Neural cell (in vitro differentiated cells): ENCODE measurements at regions not wholly inside any gene's neighbourhood (a gene's known extent, or its start where the extent isn't known, plus 50 kb on each side); places are given as distances from the start of the nearest gene placed in this dataset.

ENCODE experiments used
- H2AFZ ChIP-seq: fragments of 200-600, 300-800 bp; sonication (generic), shearing (Covaris generic); 2 replicates; pipeline ENCODE4 v1.6.0; 2014; ENCODE audit warnings: low read depth, mild to moderate bottlenecking, antibody characterized with exemption, low read length, moderate library complexity
- H3F3A ChIP-seq: fragments of 200-600 bp; shearing (Covaris generic); 2 replicates; pipeline ENCODE4 v1.6.1; 2016; ENCODE audit warnings: mild to moderate bottlenecking, moderate library complexity, mixed read lengths, antibody characterized with exemption, low read length; ENCODE audit not compliant: insufficient read depth, poor library complexity, severe bottlenecking
- H3K27ac ChIP-seq: fragments of 200-600, 300-800 bp; sonication (generic), shearing (Covaris generic); 2 replicates; pipeline ENCODE4 v1.5.1; 2014; ENCODE audit warnings: mild to moderate bottlenecking, low read length, moderate library complexity
- H3K27me3 ChIP-seq: fragments of 300-800, 200-600 bp; sonication (generic), shearing (Covaris generic); 2 replicates; pipeline ENCODE4 v1.6.0; 2014; ENCODE audit warnings: mild to moderate bottlenecking, low read depth, low read length, moderate library complexity; ENCODE audit not compliant: insufficient read depth
- H3K36me3 ChIP-seq: fragments of 300-800, 200-600 bp; sonication (generic), shearing (Covaris generic); 2 replicates; pipeline ENCODE4 v1.5.1; 2014; ENCODE audit warnings: mild to moderate bottlenecking, antibody characterized with exemption, low read length, moderate library complexity; ENCODE audit not compliant: insufficient read depth
- H3K4me2 ChIP-seq: fragments of 300-800, 200-600 bp; sonication (generic), shearing (Covaris generic); 2 replicates; pipeline ENCODE4 v1.6.0; 2014; ENCODE audit warnings: mild to moderate bottlenecking, low read length
- H3K4me3 ChIP-seq: fragments of 300-800, 200-600 bp; sonication (generic), shearing (Covaris generic); 2 replicates; pipeline ENCODE4 v1.5.1; 2014; ENCODE audit warnings: mild to moderate bottlenecking, low read length, moderate library complexity
- H3K79me2 ChIP-seq: fragments of 200-600 bp; shearing (Covaris generic); replicated peaks from 2 replicates; pipeline ENCODE4 v1.6.0; 2014; ENCODE audit warnings: mild to moderate bottlenecking, low read length, moderate library complexity; ENCODE audit not compliant: insufficient read depth
- H3K9ac ChIP-seq: fragments of 300-800, 200-600 bp; sonication (generic), shearing (Covaris generic); 2 replicates; pipeline ENCODE4 v1.6.1; 2016; ENCODE audit warnings: mild to moderate bottlenecking, low read length, mixed read lengths
- H3K9me2 ChIP-seq: fragments of 200-600 bp; shearing (Covaris generic); 2 replicates; pipeline ENCODE4 v1.6.1; 2016; ENCODE audit warnings: mild to moderate bottlenecking, low read length, mixed read lengths; ENCODE audit not compliant: insufficient read depth
- H3K9me3 ChIP-seq: fragments of 200-600, 300-800 bp; sonication (generic), shearing (Covaris generic); 2 replicates; pipeline ENCODE4 v1.6.1; 2016; ENCODE audit warnings: mild to moderate bottlenecking, mixed run types, low read length, moderate library complexity, mixed read lengths
- H4K20me1 ChIP-seq: fragments of 200-600 bp; shearing (Covaris generic); 2 replicates; pipeline ENCODE4 v1.6.1; 2016; ENCODE audit warnings: mild to moderate bottlenecking, mixed run types; ENCODE audit not compliant: insufficient read depth
- EP300 ChIP-seq: fragments of 450-650 bp; conservative IDR thresholded peaks from 2 replicates; pipeline ENCODE4 v1.6.1; 2014; ENCODE audit warnings: antibody characterized with exemption, mild to moderate bottlenecking, moderate library complexity; ENCODE audit not compliant: poor library complexity, severe bottlenecking
- EZH2 ChIP-seq: fragments of 200-600, 300-800 bp; shearing (Covaris generic), sonication (generic); IDR thresholded peaks from 2 replicates; pipeline ENCODE4 v1.6.1; 2014; ENCODE audit warnings: antibody characterized with exemption, low read length, borderline replicate concordance, mild to moderate bottlenecking; ENCODE audit not compliant: insufficient read depth, poor library complexity, severe bottlenecking
- MXI1 ChIP-seq: fragments of 450-650 bp; conservative IDR thresholded peaks from 2 replicates; pipeline ENCODE4 v1.6.1; 2014; ENCODE audit warnings: antibody characterized with exemption, mild to moderate bottlenecking; ENCODE audit not compliant: poor library complexity, severe bottlenecking
- POLR2AphosphoS5 ChIP-seq: IDR thresholded peaks from 2 replicates; pipeline ENCODE4 v1.6.1; 2012
- RAD21 ChIP-seq: fragments of 450-650 bp; conservative IDR thresholded peaks from 2 replicates; pipeline ENCODE4 v1.6.1; 2014; ENCODE audit warnings: antibody characterized with exemption, mild to moderate bottlenecking, moderate library complexity
- SMC3 ChIP-seq: fragments of 450-650 bp; conservative IDR thresholded peaks from 2 replicates; pipeline ENCODE4 v1.6.1; 2014; ENCODE audit warnings: antibody characterized with exemption, mild to moderate bottlenecking, moderate library complexity; ENCODE audit not compliant: poor library complexity
- TAF1 ChIP-seq: IDR thresholded peaks from 2 replicates; pipeline ENCODE4 v1.6.1; 2012; ENCODE audit warnings: low read depth
- TF ChIP-seq, protein P1 (sequence below): fragments of 450-650 bp; IDR thresholded peaks from 2 replicates; pipeline ENCODE4 v1.5.1; 2014; ENCODE audit warnings: antibody characterized with exemption, mild to moderate bottlenecking, moderate library complexity; ENCODE audit not compliant: poor library complexity, severe bottlenecking
- TF ChIP-seq, protein P2 (sequence below): IDR thresholded peaks from 2 replicates; pipeline ENCODE4 v1.6.1; 2012; ENCODE audit warnings: borderline replicate concordance

DNA sequence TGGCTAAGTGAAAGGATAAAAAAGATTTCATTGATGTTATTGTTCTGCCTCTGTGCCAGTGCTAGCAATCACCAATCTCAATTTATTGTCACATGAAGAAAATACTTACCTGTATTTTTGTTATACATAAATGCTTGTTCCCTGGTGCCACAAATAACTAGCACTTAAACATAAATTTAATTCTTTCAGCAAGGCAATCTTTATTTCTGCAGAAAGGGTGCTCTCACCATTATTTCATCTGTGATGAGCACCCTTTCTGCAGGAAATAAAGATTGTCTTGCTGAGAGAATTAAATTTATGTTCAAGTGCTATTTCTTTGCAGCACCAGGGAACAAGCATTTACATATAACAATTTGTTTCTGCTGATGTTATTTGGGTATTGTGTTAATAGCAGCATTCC lies 87.2 kb downstream of the DIRAS3 start:
- no peaks in the 10 kb centered on the region for H3K79me2 ChIP-seq
- no peaks in the 10 kb centered on the region for H4K20me1 ChIP-seq
- H3K36me3 ChIP-seq, result no peaks in the 10 kb centered on the region
- H2AFZ ChIP-seq, result no peak overlapping the region
- no peak overlapping the region for H3K4me3 ChIP-seq
- no peak overlapping the region for H3K4me2 ChIP-seq
- H3F3A ChIP-seq, result no peaks in the 10 kb centered on the region
- no peak overlapping the region for H3K27ac ChIP-seq
- H3K9ac ChIP-seq, result no peak overlapping the region
- H3K9me2 ChIP-seq, result no peaks in the 10 kb centered on the region
- H3K27me3 ChIP-seq, result no peaks in the 10 kb centered on the region
- TF ChIP-seq RAD21 (no peak), EZH2 (no peak), POLR2AphosphoS5 (no peak), EP300 (no peak), MXI1 (no peak), TAF1 (no peak), SMC3 (no peak)
- TF ChIP-seq, protein P1, sequence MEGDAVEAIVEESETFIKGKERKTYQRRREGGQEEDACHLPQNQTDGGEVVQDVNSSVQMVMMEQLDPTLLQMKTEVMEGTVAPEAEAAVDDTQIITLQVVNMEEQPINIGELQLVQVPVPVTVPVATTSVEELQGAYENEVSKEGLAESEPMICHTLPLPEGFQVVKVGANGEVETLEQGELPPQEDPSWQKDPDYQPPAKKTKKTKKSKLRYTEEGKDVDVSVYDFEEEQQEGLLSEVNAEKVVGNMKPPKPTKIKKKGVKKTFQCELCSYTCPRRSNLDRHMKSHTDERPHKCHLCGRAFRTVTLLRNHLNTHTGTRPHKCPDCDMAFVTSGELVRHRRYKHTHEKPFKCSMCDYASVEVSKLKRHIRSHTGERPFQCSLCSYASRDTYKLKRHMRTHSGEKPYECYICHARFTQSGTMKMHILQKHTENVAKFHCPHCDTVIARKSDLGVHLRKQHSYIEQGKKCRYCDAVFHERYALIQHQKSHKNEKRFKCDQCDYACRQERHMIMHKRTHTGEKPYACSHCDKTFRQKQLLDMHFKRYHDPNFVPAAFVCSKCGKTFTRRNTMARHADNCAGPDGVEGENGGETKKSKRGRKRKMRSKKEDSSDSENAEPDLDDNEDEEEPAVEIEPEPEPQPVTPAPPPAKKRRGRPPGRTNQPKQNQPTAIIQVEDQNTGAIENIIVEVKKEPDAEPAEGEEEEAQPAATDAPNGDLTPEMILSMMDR, result no peak
- TF ChIP-seq, protein P2, sequence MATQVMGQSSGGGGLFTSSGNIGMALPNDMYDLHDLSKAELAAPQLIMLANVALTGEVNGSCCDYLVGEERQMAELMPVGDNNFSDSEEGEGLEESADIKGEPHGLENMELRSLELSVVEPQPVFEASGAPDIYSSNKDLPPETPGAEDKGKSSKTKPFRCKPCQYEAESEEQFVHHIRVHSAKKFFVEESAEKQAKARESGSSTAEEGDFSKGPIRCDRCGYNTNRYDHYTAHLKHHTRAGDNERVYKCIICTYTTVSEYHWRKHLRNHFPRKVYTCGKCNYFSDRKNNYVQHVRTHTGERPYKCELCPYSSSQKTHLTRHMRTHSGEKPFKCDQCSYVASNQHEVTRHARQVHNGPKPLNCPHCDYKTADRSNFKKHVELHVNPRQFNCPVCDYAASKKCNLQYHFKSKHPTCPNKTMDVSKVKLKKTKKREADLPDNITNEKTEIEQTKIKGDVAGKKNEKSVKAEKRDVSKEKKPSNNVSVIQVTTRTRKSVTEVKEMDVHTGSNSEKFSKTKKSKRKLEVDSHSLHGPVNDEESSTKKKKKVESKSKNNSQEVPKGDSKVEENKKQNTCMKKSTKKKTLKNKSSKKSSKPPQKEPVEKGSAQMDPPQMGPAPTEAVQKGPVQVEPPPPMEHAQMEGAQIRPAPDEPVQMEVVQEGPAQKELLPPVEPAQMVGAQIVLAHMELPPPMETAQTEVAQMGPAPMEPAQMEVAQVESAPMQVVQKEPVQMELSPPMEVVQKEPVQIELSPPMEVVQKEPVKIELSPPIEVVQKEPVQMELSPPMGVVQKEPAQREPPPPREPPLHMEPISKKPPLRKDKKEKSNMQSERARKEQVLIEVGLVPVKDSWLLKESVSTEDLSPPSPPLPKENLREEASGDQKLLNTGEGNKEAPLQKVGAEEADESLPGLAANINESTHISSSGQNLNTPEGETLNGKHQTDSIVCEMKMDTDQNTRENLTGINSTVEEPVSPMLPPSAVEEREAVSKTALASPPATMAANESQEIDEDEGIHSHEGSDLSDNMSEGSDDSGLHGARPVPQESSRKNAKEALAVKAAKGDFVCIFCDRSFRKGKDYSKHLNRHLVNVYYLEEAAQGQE, result no peak
- no peaks in the 10 kb centered on the region for H3K9me3 ChIP-seq

DNA sequence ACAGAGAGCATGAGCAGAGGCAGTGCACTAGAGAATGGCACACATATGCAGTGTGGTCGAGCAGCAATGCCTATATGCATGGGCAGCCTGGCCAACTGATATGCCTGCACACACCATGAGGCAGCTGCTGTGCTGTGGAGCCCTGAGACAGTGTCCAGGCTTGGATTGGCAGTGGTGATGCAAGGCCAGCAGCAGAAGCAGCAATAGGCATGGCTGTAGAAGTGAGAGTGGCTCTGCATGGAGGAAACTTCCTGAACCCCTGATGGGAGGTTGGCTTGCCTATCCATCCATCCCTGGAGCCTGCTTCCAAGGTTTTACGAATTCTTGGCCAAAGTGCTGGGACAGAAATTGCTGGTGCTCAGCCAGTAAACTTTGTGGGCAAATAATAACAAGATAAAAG lies 89.7 kb downstream of the DIRAS3 start:
- Histone ChIP-seq H2AFZ (no peak overlapping the region), H4K20me1 (no peaks in the 10 kb centered on the region)

More for the DNA sequence above, 89.7 kb downstream of the DIRAS3 start:
- no peak overlapping the region for H3K9ac ChIP-seq
- H3F3A ChIP-seq, result no peaks in the 10 kb centered on the region
- H3K27me3 ChIP-seq, result no peaks in the 10 kb centered on the region
- TF ChIP-seq, protein P1, result no peak
- TF ChIP-seq, protein P2, result no peak
- no peak for TF ChIP-seq EZH2
- no peak for TF ChIP-seq MXI1
- no peak overlapping the region for H3K4me3 ChIP-seq
- no peaks in the 10 kb centered on the region for H3K36me3 ChIP-seq
- no peaks in the 10 kb centered on the region for H3K9me2 ChIP-seq
- H3K79me2 ChIP-seq, result no peaks in the 10 kb centered on the region
- H3K9me3 ChIP-seq, result no peaks in the 10 kb centered on the region
- no peak overlapping the region for H3K27ac ChIP-seq
- H3K4me2 ChIP-seq, result no peak overlapping the region
